Hematopoietic multipotent progenitor cell treated with erythropoietin and hydrocortisone succinate and interleukin-3 and kit ligand, for 4 days (in vitro differentiated cells): ENCODE measurements at regions not wholly inside any gene's neighbourhood (a gene's known extent, or its start where the extent isn't known, plus 50 kb on each side); places are given as distances from the start of the nearest gene placed in this dataset.

Experiments used
- DNase-seq: peaks from one replicate; pipeline ENCODE4 v3.0.0-alpha.2; 2015

- no peak for DNase-seq
Measured at GRCh38 chr4:60042941-60043340, 1157.2 kb upstream of the ADGRL3 start.

- DNase-seq = no peak
Measured at GRCh38 chr4:60078984-60079383, 1121.1 kb upstream of the ADGRL3 start.

GRCh38 chr4:60081839-60082238, 1118.3 kb upstream of the ADGRL3 start:
- DNase-seq = no peak

- DNase-seq = no peak
Measured at GRCh38 chr4:60088807-60089486, 1111.2 kb upstream of the ADGRL3 start.

GRCh38 chr4:60089546-60090273, 1110.4 kb upstream of the ADGRL3 start:
- DNase-seq = no peak

- DNase-seq = no peak
Measured at GRCh38 chr4:60096676-60097075, 1103.5 kb upstream of the ADGRL3 start.

GRCh38 chr4:60116592-60116991, 1083.5 kb upstream of the ADGRL3 start:
- no peak for DNase-seq

- no peak for DNase-seq
Measured at GRCh38 chr4:60117726-60118323, 1082.3 kb upstream of the ADGRL3 start.

GRCh38 chr4:60122820-60123219, 1077.3 kb upstream of the ADGRL3 start:
- DNase-seq = no peak

GRCh38 chr4:60128888-60129287, 1071.2 kb upstream of the ADGRL3 start:
- no peak for DNase-seq

GRCh38 chr4:60129740-60130139, 1070.4 kb upstream of the ADGRL3 start:
- no peak for DNase-seq

GRCh38 chr4:60133375-60133774, 1066.8 kb upstream of the ADGRL3 start:
- DNase-seq = no peak

GRCh38 chr4:60134099-60134498, 1066.0 kb upstream of the ADGRL3 start:
- DNase-seq = no peak

- no peak for DNase-seq
Measured at GRCh38 chr4:60155088-60155487, 1045.0 kb upstream of the ADGRL3 start.

GRCh38 chr4:60173103-60173502, 1027.0 kb upstream of the ADGRL3 start:
- DNase-seq = no peak

- DNase-seq = no peak
Measured at GRCh38 chr4:60173718-60174117, 1026.4 kb upstream of the ADGRL3 start.

GRCh38 chr4:60175241-60175640, 1024.9 kb upstream of the ADGRL3 start:
- no peak for DNase-seq

- DNase-seq = no peak
Measured at GRCh38 chr4:60187428-60187827, 1012.7 kb upstream of the ADGRL3 start.

GRCh38 chr4:60189286-60189685, 1010.8 kb upstream of the ADGRL3 start:
- no peak for DNase-seq

GRCh38 chr4:60194214-60194613, 1005.9 kb upstream of the ADGRL3 start:
- DNase-seq = no peak

- DNase-seq = no peak
Measured at GRCh38 chr4:60195256-60195655, 1004.9 kb upstream of the ADGRL3 start.

GRCh38 chr4:60201052-60201673, 999.0 kb upstream of the ADGRL3 start:
- DNase-seq = peak; percentile 76

GRCh38 chr4:60209588-60209987, 990.5 kb upstream of the ADGRL3 start:
- DNase-seq = no peak

- DNase-seq = no peak
Measured at GRCh38 chr4:60215906-60216305, 984.2 kb upstream of the ADGRL3 start.
